ENCODE measurements at regions not wholly inside any gene's neighbourhood (a gene's known extent, or its start where the extent isn't known, plus 50 kb on each side); places are given as distances from the start of the nearest gene placed in this dataset.

DNA sequence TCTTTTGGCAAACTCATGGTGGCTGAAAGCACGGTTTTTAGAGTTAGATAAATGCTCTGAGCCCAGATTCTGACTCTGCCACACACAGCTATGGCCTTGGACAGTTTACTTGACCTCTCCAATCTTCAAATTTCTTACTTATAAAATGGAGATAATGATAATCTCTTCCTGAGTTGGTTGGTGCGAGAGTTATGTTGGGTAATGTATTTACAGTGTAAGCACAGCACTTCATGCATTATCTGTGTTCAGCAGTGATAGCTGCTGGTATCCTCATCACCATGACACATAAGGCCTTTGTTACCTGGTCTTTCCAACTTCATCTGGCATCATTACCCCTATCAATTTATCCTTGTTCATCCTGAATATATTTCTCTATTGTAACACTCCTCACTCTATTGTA, 178.8 kb upstream of the ELL2 start:
- no peak overlapping the region for H3K9ac ChIP-seq (replicated peaks; ENCODE audit: extremely low read depth, insufficient read depth, low read length)
- no peaks in the 10 kb centered on the region for H4K20me1 ChIP-seq (replicated peaks; ENCODE audit: control insufficient read depth, extremely low read depth, insufficient read depth, low read length)
- intact Hi-C loops (cut with micrococcal nuclease), result no loop called here
- no peaks in the 10 kb centered on the region for H3K9me1 ChIP-seq (replicated peaks; ENCODE audit: control insufficient read depth, extremely low read depth, insufficient read depth, low read length)
- no peak overlapping the region for H3K4me2 ChIP-seq (ENCODE audit: insufficient read depth, low read length)
- BruUV-seq (replicated peaks), result no TSS peak
- H3K27ac ChIP-seq (ENCODE audit: insufficient read depth, low read depth, low read length), result no peak overlapping the region
- H3K4me3 ChIP-seq (replicated peaks in 1 of 3; ENCODE audit: insufficient read depth in 1 of 3, low read depth in 1 of 3, low read length in 3 of 3), result no peak overlapping the region
- FAIRE-seq (no peak), DNase-seq (ENCODE audit: low read depth, low spot score) (no peak)
- no peaks in the 10 kb centered on the region for H3K4me1 ChIP-seq (ENCODE audit: control insufficient read depth, extremely low read depth, insufficient read depth, low read length)
- no peaks in the 10 kb centered on the region for H3K27me3 ChIP-seq (ENCODE audit: control insufficient read depth in 2 of 2, insufficient read depth in 2 of 2, low read length in 2 of 2)
- CTCF ChIA-PET, result no interaction called here
- H3K9me3 ChIP-seq (replicated peaks; ENCODE audit: control insufficient read depth, insufficient read depth, low read length), result no peaks in the 10 kb centered on the region
- no peaks in the 10 kb centered on the region for H3K79me2 ChIP-seq (ENCODE audit: control insufficient read depth, insufficient read depth, low read length)
- dilution Hi-C loops (cut with MboI; ENCODE audit: extremely low pct_ligation_motif_present, low sequenced_read_pairs), result no loop called here
- POLR2A ChIA-PET, result no interaction called here
- no peaks in the 10 kb centered on the region for H3K36me3 ChIP-seq (ENCODE audit: control insufficient read depth in 2 of 2, extremely low read depth in 1 of 2, insufficient read depth in 2 of 2, low read length in 2 of 2)
- no peak overlapping the region for H2AFZ ChIP-seq (ENCODE audit: low read depth, low read length)
- no peak for TF ChIP-seq JUN (IDR thresholded peaks at IDR 0.05; ENCODE audit: borderline replicate concordance, insufficient read depth, insufficient read length, low read depth)
- TF ChIP-seq EZH2 (IDR thresholded peaks at IDR 0.05; ENCODE audit: borderline replicate concordance, low read depth, low read length, severe bottlenecking), result no peak
- TF ChIP-seq, protein P1, sequence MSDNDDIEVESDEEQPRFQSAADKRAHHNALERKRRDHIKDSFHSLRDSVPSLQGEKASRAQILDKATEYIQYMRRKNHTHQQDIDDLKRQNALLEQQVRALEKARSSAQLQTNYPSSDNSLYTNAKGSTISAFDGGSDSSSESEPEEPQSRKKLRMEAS (IDR thresholded peaks at IDR 0.05; ENCODE audit: insufficient read depth, insufficient read length), result no peak
- TF ChIP-seq POLR2AphosphoS5 (IDR thresholded peaks at IDR 0.05; ENCODE audit: insufficient read depth, low read depth, low read length), result no peak
- TF ChIP-seq, protein P2, sequence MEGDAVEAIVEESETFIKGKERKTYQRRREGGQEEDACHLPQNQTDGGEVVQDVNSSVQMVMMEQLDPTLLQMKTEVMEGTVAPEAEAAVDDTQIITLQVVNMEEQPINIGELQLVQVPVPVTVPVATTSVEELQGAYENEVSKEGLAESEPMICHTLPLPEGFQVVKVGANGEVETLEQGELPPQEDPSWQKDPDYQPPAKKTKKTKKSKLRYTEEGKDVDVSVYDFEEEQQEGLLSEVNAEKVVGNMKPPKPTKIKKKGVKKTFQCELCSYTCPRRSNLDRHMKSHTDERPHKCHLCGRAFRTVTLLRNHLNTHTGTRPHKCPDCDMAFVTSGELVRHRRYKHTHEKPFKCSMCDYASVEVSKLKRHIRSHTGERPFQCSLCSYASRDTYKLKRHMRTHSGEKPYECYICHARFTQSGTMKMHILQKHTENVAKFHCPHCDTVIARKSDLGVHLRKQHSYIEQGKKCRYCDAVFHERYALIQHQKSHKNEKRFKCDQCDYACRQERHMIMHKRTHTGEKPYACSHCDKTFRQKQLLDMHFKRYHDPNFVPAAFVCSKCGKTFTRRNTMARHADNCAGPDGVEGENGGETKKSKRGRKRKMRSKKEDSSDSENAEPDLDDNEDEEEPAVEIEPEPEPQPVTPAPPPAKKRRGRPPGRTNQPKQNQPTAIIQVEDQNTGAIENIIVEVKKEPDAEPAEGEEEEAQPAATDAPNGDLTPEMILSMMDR (IDR thresholded peaks at IDR 0.05; ENCODE audit: extremely low read depth in 1 of 2, insufficient read depth in 1 of 2, low read depth in 1 of 2, low read length in 2 of 2), result no peak
- TF ChIP-seq MYC (IDR thresholded peaks at IDR 0.05; ENCODE audit: low read depth, low read length), result no peak
- no peak for TF ChIP-seq POLR2A (IDR thresholded peaks at IDR 0.05; ENCODE audit: low read depth, low read length)
- no peak for TF ChIP-seq GATA2 (IDR thresholded peaks at IDR 0.05; ENCODE audit: insufficient read depth, insufficient read length, low read depth, low read length)
- no peak for TF ChIP-seq FOS (IDR thresholded peaks at IDR 0.05; ENCODE audit: borderline replicate concordance, insufficient read depth, low read length)
